ENCODE measurements at regions not wholly inside any gene's neighbourhood (a gene's known extent, or its start where the extent isn't known, plus 50 kb on each side); places are given as distances from the start of the nearest gene placed in this dataset.

DNA sequence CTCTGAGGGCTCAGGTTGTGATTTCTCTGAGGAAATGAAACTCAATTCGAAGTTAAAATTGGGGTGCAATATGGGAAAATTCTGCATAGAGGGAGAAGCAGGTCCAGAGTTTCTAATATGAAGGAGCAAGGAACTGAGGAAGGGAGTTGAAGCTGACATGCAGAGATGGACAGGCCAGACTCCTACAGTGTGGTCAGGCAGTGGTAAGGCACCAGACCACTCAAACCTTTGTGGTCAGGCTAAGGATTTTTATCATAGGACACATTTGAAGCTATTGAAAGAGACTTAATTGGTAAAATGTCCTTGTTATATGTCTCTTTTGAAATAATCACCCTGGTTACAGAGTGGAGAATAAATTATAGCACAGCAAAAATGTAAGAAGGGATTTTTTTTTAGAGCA lies 1074.8 kb upstream of the CDH2 start (continued):
- TF ChIP-seq TCF12 (IDR thresholded peaks at IDR 0.05; ENCODE audit: low read depth, low read length) (no peak), SIX5 (IDR thresholded peaks at IDR 0.05; ENCODE audit: low read depth, low read length, severe bottlenecking) (no peak), MEF2B (IDR thresholded peaks at IDR 0.05; ENCODE audit: partially characterized antibody, poor library complexity, severe bottlenecking) (no peak), MXI1 (IDR thresholded peaks at IDR 0.05; ENCODE audit: low read depth, low read length) (no peak), SREBF2 (IDR thresholded peaks at IDR 0.05; ENCODE audit: low read length) (no peak), BHLHE40 (IDR thresholded peaks at IDR 0.05; ENCODE audit: borderline replicate concordance in 1 of 2, low read depth in 2 of 2, low read length in 1 of 2) (no peak), CHD1 (IDR thresholded peaks at IDR 0.05; ENCODE audit: low read depth, low read length) (no peak)
- TF ChIP-seq, protein P1, sequence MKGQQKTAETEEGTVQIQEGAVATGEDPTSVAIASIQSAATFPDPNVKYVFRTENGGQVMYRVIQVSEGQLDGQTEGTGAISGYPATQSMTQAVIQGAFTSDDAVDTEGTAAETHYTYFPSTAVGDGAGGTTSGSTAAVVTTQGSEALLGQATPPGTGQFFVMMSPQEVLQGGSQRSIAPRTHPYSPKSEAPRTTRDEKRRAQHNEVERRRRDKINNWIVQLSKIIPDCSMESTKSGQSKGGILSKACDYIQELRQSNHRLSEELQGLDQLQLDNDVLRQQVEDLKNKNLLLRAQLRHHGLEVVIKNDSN (IDR thresholded peaks at IDR 0.05; ENCODE audit: borderline replicate concordance, extremely low read length, insufficient read depth, low read depth, low read length): no peak

- intact Hi-C loops (cut with micrococcal nuclease; ENCODE audit: unreplicated experiment): no loop called here
- POLR2A ChIA-PET: no interaction called here
- DNase-seq (ENCODE audit: low read depth, low spot score): no peak
- H3K36me3 ChIP-seq (ENCODE audit: control insufficient read depth in 2 of 2, insufficient read depth in 2 of 2, low read length in 1 of 2): no peaks in the 10 kb centered on the region
- H3K27ac ChIP-seq (ENCODE audit: control insufficient read depth, insufficient read depth): no peak overlapping the region
- H3K9me3 ChIP-seq (replicated peaks; ENCODE audit: control insufficient read depth, insufficient read depth, low read length): no peaks in the 10 kb centered on the region
- no peaks in the 10 kb centered on the region for H3K79me2 ChIP-seq (ENCODE audit: control insufficient read depth, insufficient read depth, low read length)
- SMC1A ChIA-PET (ENCODE audit: uncharacterized antibody, unreplicated experiment): interaction anchor here (0.7 kb wide), 1 partner anchor 498 kb away, joined by 4 read pairs; no protein-coding TSS in a partner anchor
- no peak overlapping the region for H2AFZ ChIP-seq (ENCODE audit: control insufficient read depth, low read depth, low read length)
- no TSS peak for BruUV-seq (replicated peaks)
- FAIRE-seq: no peak
- TF ChIP-seq IRF3 (IDR thresholded peaks at IDR 0.05): no peak
- TF ChIP-seq FOXK2 (IDR thresholded peaks at IDR 0.05): no peak
- no peak for TF ChIP-seq RELA (IDR thresholded peaks at IDR 0.05; ENCODE audit: borderline replicate concordance, partially characterized antibody)
- TF ChIP-seq, protein P1 (IDR thresholded peaks at IDR 0.05; ENCODE audit: borderline replicate concordance, extremely low read length, insufficient read depth, low read depth, low read length): no peak
- TF ChIP-seq ZNF24 (IDR thresholded peaks at IDR 0.05): no peak
- no peak for TF ChIP-seq CHD2 (IDR thresholded peaks at IDR 0.05; ENCODE audit: borderline replicate concordance, low read depth, low read length)
- no peak for TF ChIP-seq SREBF1 (IDR thresholded peaks at IDR 0.05; ENCODE audit: low read length)
- no peak for TF ChIP-seq ZNF217 (IDR thresholded peaks at IDR 0.05)
- TF ChIP-seq MTA2 (IDR thresholded peaks at IDR 0.05; ENCODE audit: low read depth): no peak
- RAD21 ChIA-PET (ENCODE audit: unreplicated experiment): no interaction called here
- no peak overlapping the region for H3K9ac ChIP-seq (ENCODE audit: control insufficient read depth, insufficient read depth, low read length)
- no peaks in the 10 kb centered on the region for H3K27me3 ChIP-seq (replicated peaks in 1 of 2; ENCODE audit: control insufficient read depth in 2 of 2, insufficient read depth in 2 of 2, low read length in 1 of 2)
- in situ Hi-C loops (cut with MboI): no loop called here
- no peak overlapping the region for H3K4me3 ChIP-seq
- H3K4me1 ChIP-seq (ENCODE audit: control insufficient read depth, insufficient read depth, low read length): no peaks in the 10 kb centered on the region
- H4K20me1 ChIP-seq (ENCODE audit: control insufficient read depth, insufficient read depth): no peaks in the 10 kb centered on the region
- no peak for ATAC-seq
- H3K4me2 ChIP-seq (ENCODE audit: control insufficient read depth, insufficient read depth): no peak overlapping the region
- CTCF ChIA-PET: no interaction called here
Measured at GRCh38 chr18:29250843-29251242, 1073.9 kb upstream of the CDH2 start.
